CD4-positive, alpha-beta T cell treated with Interleukin-21 for 1 hour (primary cell): ENCODE measurements at regions not wholly inside any gene's neighbourhood (a gene's known extent, or its start where the extent isn't known, plus 50 kb on each side); places are given as distances from the start of the nearest gene placed in this dataset.

Experiments used
- DNase-seq: peaks from one replicate; pipeline ENCODE4 v3.0.0-alpha.2; 2020

DNA sequence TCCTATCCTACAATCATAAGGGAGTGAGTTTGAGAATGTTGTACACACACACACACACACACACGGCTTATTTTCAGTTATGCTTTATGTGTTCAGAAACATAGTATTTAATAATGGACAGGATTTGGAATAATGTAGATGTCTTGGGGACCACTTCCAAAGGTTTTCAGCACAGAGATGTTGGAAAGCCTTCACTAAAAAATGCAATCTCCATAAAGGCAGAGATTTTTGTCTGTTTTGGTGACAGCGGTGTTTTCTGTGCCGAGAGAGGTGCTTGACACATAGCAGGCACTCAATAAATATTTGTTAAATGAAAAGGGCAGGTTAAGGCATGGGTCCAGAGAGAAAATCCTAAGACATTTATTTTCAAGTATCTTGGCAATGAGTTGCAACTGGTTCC lies 428.2 kb upstream of the RGMA start:
- DNase-seq: no peak

DNA sequence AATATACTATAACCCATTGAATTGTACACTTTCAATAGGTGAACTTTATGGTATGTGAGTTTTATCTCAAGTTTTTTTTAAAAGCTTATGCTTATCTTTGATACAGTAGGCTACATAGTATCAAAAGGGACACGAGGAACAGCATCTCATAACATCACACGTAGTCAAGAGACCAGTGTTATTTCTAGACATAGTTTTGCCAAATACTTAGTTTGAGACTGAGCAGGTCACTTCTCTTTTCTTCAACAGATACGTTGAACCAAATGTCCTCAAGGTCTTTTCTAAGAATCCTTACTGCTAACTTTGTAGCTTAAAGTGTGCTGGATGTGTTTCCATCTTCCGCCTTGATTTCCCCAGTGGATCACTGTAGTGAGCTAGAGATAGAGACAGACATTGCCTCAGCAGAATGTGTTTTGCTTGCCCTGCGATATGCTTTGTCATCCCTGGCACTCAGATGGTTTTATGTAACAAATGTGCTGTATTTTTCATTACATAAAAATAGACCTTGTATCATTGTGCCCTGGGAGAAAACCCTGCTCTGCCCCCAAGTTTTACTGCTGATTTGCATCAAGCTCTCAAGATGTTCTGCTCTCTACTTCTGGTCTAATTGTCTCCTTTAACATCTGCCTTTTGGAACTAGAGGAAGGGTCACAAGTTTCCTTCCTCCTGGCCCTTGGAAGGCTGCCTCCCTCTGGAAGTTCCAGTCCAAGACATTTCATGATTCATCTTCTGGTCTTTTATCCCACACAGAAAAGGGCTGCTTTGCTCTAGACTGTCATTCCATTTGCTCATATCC lies 426.4 kb upstream of the RGMA start:
- no peak for DNase-seq

DNA sequence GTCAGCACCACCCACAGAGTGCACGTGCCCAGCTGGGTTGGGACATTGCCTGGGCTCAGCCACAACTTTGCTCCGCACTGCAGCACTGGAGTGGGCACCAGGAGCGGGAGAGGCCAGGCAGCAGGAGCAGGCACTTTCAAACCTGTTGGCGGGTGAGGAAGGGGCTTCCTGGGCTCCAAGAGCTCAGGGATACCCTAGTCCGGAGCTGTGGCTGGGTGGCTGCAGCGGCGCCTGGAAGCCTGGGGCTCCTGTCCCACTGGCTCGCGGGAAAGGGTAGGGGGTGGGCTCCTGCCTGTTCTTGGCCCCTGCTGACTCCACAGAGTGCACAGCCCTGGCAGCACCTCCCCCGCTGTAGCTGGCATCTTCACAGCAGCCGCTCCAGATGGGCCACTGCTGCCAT lies 417.6 kb upstream of the RGMA start:
- DNase-seq: no peak

DNA sequence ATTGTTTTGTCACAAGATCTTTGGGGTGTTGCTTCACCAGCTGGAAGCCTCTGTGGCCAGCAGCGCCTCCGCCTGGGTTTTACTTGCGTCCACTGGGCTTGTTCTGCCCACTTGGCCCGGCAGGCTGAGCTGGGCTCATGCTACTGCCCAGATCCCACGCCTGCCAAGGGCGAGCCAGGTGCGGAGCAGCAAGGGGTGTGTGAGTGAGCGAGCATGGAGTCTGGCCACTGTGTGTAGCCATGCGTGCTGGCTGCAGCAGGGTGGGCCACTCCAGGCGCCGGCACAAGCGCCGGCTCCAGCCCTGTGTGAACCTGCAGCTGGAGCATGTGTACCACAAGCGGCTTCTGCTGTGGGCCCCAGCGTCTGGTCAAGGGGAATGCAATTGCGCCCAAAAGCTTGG lies 416.5 kb upstream of the RGMA start:
- no peak for DNase-seq

DNA sequence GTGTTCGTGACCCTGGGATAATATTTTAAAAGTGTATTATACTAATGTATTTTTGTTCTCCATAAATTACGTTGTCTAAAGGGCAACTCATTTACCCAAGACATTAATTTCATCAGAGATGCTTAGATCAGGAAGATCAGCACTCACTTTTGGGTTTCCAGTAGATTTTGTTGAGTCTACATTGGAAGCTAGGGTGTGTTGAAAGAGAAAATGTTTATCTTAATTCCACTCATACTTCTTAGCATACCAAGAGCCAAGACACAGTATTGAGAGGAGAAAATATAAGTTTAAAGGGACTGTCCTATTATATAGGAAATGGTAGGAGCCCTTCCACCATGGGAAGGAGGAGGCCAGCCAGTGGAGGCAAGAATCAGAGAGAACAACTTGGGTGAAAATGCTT lies 412.9 kb upstream of the RGMA start:
- no peak for DNase-seq

DNA sequence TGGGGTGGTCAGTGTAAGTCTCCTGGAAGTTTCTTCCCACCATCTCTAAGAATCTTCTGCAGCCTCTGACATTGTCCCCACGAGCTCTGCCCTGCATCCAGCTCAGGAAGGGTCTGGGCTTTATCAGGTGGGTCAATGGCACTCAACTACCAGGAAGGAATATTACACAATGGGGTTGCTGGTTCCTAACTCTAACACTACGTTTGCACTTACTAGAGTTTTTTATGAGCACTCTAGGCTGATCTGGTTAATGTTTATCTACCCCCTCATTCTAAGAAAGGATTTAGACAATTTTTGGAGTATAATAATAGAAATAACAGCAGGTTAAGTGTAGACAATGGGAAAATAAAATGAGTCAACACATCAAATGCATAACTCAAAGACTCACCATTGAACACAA lies 411.1 kb upstream of the RGMA start:
- no peak for DNase-seq

DNA sequence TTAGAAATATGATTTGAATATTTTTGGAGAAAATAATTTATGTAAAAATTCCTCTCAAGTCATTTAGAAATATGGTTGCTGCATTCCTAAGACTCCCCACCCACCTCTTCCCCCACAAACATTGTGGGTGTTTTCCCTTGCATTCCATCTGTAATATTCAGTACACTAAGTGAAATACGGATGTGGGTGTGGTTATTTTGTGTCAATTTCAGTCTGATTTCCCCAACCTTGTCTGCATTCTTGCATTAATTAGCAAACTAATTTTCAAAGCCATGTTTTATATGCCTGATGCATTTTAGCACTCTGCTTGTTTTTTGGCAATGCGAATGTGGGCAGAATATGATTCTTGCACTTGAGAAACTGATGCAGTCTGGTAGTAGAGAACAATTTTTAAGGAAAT lies 408.3 kb upstream of the RGMA start:
- no peak for DNase-seq

DNA sequence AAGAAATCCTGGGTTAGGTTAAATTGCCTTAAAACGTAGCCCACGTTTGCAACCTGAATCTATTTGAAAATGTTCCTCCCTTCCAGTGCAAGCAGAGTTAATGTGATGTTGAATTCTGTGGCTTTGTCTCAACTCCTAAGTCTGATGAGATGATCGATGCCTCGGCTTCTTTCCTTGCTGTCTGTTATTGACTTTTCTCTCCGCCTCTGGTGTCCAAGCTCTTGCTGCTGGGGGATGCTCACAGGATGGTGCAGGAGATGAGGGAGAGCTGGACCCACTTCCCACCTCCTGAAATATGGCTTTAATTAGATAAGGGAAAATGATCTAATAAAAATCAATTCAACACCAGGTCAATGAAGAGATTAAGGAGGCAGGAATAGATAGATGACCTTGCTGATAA lies 407.9 kb upstream of the RGMA start:
- no peak for DNase-seq

DNA sequence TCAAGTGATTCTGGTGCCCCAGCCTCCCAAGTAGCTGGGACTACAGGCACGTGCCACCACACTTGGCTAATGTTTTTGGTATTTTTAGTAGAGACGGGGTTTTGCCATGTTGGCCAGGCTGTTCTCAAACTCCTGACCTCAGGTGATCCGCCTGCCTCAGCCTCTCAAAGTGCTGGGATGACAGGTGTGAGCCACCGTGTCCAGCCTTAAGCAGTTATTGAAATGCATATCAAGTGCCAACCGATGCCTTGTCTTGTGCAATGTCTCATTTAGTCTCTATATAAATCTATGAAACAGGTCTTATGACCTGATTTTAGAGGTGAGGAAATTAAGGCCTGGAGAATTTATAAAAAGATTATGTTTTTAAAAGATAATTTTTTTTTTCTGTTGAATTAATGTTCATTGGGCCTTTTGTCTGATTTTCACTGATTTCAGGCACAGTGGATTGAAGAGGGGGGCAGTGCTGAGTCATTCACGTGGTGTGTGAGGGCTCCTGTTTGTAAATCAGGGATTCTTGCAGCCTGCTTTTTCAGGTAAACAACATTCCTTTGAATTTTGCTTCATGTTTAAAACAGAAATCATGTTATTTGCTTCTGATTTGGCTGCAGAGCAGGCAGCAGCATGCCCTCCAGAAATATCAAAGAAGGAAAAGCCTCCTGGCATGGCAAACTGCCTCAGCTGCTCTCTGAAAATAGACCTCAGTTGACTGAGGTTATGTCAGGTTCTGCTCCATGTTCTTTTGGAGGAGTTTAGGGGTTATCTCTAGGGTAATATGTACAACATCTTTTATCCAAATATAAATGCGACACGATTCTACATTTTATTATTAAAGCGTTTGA lies 407.0 kb upstream of the RGMA start:
- no peak for DNase-seq

DNA sequence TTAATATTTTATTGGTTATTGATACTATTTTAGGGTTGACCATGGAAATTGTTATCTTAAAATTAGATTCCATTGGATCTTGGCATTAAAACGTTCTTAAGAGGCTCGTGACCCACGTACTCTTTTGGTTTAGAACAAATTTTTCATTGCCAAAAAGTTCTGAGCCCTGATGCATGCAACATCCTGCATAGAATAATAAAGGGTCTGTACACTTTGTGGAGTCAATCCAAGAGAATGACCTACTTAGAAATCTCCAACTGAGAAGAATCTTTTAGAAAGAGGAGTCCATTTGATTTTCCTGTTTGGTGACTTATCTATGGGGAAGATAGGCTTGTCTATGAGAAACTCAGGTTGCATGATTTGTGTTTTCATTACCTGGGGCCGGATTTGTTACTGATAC lies 404.2 kb upstream of the RGMA start:
- no peak for DNase-seq

DNA sequence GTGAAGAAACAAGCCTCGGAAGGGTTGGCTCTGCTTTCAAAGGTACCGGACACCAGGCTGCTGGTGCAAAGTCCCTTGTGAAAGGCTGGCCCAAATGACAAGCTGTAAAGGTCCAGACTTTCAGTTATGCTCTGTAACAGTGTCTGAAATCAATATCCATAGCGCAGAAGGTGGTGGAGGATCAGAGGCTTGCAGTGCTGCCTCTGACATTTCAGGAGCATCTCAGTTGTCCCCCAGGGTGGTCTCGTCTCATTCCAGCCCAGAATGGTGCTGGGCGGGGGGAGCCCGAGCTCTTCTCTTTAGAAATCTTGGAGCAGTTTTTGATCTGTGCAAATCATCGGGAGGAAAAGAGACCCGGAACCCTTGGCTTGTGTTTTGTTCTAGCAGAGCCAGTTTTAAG lies 402.3 kb upstream of the RGMA start:
- no peak for DNase-seq

DNA sequence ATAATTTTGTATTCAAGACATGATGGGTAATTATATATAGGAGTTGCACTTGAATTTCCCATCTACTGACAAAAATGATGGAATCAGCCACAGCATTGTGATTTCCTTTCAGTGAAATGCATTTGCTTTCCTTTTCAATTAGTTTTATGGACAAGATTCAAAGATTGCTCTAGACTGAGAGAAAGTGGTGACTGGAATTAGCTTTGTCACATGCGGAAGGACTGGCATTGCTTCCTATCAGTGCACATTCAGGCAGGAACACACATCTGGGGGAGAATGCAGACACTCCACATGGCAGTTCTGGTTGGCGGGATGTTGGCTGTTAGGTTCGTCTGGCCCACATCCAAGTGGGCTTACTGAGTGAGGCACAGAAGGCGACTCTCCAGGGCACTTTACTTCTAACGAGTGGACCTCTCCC lies 399.3 kb upstream of the RGMA start:
- DNase-seq: no peak

DNA sequence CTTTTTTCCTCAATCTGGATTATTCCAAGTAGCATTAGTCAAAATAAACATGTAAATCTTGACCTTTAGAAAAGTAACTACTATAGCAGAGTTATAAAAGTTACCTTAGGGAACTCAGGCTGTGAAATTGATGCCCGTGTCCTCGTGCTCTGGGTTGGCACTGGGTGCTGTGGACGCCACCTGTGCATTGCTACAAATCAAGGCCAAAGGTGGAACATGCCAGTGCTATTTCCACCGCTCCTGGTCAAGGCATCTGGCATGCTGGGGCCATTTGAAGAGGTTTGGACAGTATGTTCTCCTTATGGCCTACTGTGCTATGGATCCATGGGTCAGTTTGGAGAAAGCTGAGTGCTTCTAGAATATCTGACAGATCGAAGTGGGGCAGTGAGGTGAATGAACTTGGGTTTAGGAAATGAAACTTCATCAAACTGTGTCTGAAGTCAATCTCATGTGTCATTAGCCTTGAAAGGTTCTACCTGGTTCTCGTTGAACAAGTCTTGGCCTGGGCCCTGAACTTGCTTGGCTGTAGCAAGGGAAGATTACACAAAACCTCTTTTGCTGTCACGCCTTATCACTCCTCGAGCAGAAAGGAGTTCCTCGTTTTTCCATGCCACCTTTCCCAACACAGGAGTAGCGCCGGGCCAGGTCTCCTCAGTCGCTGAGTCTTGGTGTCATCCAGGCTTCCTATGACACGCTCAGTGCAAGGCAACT lies 397.6 kb upstream of the RGMA start:
- DNase-seq: no peak

DNA sequence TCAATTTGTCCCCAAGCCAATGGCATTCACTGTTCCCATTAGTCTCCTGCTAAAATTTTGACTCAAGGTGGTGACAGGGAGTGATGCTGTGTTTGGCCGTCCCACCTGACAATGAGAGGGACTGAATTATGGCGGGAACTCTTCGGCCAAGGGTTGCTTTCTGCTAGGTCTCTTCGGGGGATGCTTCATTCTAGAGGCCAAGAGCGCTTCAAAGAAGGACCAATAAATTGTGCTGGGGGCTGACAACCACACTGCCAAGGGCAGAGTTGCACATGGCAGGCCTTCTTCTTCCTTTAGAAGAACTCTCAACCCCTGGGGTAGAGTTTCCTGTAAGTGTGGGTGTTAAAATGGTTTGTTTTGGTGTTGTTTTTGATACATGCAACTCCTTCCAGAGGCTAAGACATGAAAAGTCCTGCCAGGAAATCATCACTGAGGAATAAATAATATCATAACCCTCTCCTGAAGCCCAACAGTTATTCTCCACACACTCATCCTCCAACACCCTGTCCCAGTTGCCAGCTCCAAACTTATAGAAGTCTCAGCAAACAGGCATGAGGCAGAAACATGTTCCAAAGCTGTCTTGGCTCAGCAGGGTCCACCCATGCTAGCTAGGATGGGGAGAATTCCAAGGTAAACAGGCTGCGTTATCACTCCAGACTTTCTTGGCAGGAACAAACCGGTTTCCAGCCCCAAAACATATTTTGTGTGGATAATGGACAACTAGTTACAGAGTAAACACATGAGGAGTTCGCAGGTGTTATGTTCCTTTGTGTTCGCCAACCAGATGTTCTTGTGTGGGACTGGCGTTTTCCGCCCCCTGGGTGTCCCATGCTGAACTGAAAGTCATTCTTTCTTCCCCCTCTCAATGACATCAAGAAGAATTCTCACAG lies 396.7 kb upstream of the RGMA start:
- DNase-seq: no peak

DNA sequence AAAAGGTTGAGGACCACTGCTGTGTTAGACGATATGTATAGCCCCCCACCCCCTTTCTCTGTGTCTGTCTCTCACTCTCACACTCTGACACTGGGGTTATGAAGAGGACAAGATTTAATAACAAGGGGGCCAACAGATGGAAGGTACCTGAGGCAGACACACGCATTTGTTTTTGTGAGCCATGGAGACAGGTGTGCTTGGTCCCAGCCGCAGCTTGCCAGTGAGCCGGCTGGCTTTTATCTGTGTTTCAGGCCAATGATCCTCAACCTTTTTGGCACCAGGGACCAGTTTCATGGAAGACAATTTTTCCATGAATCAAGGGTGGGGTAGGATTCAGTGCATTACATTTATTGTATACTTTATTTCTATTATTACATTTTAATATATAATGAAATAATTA lies 394.9 kb upstream of the RGMA start:
- no peak for DNase-seq

DNA sequence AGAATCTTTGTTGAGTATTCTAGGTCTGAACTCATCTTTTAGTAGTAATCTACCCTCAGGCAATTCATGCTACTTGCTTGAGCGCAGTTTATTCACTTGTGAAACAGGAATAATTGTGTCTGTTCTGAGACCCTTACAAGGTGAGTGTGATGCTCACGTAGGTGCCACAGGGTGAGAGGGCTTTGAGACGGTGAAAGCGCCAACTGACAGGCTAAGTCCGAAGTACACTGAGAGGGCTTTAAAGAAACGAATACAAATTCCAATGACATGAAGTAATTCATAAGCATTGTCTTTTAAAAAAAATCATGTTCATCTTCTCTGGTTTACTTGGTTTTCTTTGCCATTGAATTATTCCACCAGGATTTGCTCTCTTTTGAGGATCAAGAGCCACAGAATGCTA lies 393.7 kb upstream of the RGMA start:
- no peak for DNase-seq

DNA sequence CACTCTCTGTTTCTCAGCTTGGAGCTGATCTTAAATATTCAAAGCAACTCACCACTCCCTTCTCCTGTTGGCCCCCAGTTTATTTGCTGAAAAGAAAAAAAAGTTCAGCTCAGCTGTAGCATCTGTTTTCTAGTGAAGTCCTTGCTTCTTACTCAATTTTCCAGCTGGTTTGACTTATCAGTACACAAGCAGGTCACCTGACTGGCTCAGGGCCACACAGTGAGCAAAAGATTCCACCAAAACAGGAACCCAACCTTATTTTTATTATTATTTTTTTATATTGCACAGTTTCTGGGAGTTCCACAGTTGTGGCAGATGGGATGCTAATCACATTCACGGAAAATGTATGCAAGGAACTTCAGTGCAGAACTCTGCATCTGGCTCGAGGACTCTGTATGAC lies 390.7 kb upstream of the RGMA start:
- no peak for DNase-seq

DNA sequence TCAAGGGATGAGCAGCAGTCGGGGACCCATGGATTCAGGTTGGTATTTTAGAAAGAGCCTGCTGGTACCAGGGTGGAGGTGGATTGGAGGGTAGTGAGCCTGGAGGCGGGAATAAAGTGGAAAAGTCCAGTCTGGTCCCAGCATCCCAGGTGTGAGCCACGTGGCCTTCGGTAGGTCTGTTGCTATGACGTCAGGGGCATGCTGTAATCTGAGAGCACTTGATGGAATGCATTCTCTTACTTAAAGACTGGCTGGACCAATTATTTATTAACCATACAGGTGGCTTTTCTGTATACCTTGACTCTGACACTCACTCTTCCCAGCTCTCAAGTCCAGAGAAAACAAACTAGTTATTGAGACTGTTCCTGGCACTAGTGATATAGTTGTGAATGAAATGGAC lies 389.9 kb upstream of the RGMA start:
- no peak for DNase-seq

DNA sequence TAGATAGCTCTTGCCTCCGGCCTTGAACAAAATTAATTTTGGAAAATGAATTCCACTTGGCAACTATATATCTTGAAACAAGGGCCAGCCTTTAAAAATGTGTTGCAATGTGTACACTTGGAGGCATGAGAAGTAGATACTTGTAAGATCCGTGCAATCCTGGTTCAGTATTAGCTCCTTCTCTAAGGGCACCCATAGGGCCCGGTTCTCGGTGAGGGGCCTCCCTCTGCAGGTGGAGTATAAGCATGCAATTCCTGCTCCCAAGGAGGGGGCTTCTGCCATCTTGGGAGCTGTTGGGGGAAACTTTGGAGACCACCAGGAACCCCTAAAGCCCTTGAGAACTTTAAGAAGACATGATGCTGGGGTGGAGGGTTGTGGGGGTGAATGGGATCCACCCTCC lies 388.7 kb upstream of the RGMA start:
- no peak for DNase-seq

DNA sequence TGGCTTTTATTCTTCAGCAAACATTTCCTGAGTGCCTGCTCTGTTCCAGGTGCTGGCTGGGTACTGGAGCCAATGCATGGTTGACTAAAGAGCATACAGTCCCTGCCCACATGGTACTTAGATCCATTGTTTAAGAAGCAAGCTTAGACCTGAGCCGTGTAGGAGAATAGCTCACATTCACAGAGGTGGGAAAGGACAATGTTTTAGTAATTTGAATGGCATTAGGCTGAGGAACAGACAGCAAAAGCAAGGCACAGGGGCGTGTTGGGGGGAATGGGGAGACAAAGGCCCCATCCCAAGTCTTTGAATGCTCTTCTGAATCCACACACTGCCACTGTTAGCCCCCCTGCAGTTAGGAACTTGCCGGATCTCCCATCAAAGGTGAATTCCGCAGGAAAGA lies 388.2 kb upstream of the RGMA start:
- no peak for DNase-seq

DNA sequence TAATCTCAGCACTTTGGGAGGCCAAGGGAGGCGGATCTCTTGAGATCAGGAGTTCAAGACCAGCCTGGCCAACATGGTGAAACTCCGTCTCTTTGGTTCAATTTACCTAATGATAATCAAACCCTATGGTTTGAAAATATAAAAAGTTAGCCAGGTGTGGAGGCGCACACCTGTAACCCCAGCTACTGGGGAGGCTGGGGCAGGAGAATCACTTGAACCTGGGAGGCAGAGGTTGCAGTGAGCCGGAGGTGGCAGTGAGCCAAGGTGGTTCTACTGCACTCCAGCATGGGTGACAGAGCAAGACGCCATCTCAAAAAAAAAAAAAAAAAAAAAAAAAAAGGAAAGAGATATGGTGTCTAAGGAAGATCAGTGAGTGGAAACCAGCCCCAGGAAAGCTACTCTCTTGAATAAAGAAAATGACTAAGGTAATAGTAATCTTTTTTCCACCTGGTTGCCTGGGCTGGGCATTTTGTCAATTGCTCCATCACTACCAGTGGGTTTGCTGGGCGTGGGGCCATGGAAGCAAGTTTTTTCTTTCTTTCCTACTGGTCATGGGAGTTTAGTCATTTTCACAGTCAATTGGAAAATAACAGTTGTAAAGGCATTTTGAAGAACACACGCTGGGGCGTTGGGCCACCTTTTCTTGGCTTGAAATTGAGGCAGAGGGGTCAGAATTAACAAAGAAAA lies 387.6 kb upstream of the RGMA start:
- DNase-seq: no peak

DNA sequence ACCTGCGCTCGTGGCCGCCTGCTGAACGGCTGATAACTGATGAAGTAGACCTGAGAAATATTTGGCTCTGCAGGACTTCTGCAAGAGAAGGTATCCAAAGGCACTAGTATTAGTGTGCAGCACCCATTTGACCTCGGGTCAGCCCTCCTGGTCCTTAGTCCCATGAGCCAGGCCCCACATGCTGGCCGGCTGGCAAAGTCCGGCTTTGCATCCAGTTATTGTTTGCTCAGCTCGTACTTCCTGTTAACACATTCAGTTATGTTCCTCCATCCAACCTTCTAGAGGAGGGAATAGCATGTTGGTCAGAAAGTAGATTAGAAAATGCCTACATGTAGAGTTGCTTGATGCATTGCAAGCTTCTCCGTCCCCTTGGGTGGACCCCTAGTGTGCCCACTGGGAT lies 385.7 kb upstream of the RGMA start:
- DNase-seq: no peak
